ENCODE measurements at regions not wholly inside any gene's neighbourhood (a gene's known extent, or its start where the extent isn't known, plus 50 kb on each side); places are given as distances from the start of the nearest gene placed in this dataset.
A peak's percentile ranks its signal among the peaks of the same experiment; 100 is the strongest.
"Not testable (repeated sequence)": the region's sequence is repeated elsewhere in the genome, so short reads cannot be mapped to it uniquely, and the experiment has no call there.

- DNase-seq = peak in 7 of 56 donors; percentile 0 to 21 (median 2)
Measured at GRCh38 chr4:75189711-75190335, 256.9 kb downstream of the PARM1 start.

- DNase-seq = no peak
Measured at GRCh38 chr4:75180790-75181776, 248.2 kb downstream of the PARM1 start.

GRCh38 chr4:75180217-75180616 is 247.3 kb downstream of the PARM1 start:
- no peak for DNase-seq

GRCh38 chr4:75179510-75179909 is 246.6 kb downstream of the PARM1 start:
- DNase-seq = no peak

- no peak for DNase-seq
Measured at GRCh38 chr4:75172551-75172950, 239.6 kb downstream of the PARM1 start.

GRCh38 chr4:75169427-75169826 is 236.5 kb downstream of the PARM1 start:
- DNase-seq = no peak

DNA sequence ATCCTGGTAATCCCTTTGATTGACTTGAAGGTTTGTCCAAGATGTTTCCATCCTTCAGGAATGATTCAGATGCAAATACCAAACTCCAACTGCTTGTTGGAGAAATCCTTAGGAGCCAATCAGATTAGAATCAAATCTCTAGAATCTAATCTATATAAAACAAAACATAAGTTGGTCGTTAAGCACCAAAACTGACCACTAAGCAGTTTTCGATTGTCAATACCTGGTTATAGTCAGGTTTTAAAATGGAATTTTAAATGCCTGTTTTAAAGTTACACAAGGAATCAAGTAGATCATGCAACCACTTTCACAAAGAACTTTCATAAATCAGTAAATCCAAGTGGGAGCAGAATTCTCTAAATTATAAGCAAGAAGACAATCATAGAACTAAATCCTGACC is 236.1 kb downstream of the PARM1 start:
- no peak for DNase-seq

DNA sequence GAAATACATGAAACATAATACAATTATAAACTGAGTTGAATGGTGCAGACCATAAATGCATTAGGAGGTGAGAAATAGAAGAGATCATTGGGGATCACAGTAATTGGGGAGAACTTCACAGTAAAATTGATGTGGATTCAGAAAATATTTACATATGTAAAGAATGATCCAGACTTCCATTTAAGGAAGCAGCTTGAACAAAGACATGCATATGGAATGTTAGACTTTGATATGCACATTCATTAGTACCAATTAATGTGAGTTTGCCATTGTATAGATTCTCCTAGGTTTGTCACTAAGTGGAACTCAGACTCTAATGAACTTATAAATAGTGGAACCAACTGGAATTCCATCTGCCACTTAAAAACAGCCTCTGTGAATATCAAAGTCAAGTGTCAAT is 235.6 kb downstream of the PARM1 start:
- DNase-seq = no peak

DNA sequence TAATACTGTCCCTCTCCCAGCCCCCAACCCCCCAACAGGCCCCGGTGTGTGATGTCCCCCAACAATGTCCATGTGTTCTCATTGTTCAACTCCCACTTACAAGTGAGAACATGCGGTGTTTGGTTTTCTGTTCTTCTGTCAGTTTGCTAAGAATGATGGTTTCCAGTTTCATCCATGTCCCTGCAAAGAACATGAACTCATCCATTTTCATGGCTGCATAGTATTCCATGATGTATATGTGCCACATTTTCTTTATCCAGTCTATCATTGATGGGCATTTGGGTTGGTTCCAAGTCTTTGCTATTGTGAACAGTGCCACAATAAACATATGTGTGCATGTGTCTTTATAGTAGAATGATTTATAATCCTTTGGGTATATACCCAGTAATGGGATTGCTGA is 232.2 kb downstream of the PARM1 start:
- DNase-seq = not testable (repeated sequence)

DNA sequence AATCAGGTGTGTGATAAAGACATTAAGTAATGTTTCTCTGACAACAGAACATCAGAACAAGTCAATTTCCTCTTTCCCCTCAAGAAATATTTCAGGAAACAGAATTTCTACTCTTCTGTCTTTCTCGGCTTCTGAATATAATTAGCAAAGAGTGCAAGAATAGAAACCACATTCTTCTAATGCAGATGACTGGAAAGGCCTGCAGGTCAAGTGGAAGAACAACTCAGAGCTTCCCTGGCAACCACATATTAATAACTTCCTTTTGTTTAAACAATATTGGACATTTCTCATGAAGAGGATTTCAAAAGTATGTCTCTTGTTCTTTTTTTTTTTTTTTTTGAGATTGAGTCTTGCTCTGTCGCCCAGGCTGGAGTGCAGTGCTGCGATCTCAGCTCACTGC is 225.5 kb downstream of the PARM1 start:
- no peak for DNase-seq

DNA sequence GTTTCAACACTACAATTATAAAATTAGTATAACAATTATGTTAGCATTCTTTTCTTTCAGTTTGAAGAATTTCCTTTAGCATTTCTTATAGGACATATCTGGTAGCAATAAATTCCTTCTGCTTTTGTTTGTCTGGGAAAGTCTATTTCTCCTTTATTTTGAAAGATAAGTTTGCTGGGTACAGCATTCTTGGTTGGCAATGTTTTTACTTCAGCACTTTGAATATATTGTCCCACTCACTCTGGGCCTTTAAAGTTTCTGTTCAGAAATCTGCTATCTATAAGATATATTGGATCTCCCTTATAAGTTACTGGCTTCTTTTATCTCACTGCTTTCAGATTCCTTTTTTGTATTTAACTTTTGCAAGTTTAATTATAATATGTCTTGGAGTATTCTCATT is 222.1 kb downstream of the PARM1 start:
- no peak for DNase-seq

DNA sequence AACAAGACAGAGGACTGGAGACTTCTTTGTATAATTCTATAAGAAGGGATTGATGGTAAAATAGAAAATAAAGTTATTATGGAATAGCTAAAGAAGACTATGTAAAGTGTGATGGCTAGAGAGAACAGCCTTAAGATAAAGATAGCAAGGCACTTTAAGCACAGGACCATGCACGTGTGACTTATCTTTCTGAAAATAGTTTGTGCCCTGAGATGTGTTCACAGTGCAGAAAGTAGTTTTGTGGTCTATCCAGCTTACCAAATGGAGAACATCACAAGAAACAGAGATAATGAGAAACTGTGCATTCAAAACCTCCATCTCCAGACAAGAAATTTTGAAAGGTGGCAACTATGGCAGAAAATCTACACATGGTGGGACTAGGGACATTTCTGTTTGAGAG is 213.3 kb downstream of the PARM1 start:
- DNase-seq = no peak

GRCh38 chr4:75144475-75144874 is 211.6 kb downstream of the PARM1 start:
- no peak for DNase-seq

GRCh38 chr4:75142850-75143249 is 209.9 kb downstream of the PARM1 start:
- DNase-seq = no peak

DNA sequence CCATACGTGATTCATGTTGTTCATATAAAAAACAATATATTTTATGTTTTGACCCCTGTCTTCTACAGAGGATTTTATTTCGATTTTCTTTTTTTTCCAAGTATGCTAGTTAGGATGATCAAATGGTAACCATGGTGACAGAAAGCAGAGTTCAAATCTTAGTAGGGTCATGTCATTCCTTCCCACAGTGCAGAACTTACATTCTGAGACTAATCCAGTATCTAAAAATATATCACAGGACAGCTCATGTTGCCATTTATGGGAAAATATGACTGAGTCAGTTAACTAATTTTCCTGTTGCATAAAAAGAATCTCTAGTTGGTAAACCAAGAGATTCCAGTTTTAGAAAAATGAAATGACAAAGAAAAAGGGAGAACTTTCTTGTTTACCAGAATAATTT is 209.5 kb downstream of the PARM1 start:
- no peak for DNase-seq

GRCh38 chr4:75141162-75141561 is 208.2 kb downstream of the PARM1 start:
- DNase-seq = no peak

- no peak for DNase-seq
Measured at GRCh38 chr4:75137302-75137701, 204.4 kb downstream of the PARM1 start.

DNA sequence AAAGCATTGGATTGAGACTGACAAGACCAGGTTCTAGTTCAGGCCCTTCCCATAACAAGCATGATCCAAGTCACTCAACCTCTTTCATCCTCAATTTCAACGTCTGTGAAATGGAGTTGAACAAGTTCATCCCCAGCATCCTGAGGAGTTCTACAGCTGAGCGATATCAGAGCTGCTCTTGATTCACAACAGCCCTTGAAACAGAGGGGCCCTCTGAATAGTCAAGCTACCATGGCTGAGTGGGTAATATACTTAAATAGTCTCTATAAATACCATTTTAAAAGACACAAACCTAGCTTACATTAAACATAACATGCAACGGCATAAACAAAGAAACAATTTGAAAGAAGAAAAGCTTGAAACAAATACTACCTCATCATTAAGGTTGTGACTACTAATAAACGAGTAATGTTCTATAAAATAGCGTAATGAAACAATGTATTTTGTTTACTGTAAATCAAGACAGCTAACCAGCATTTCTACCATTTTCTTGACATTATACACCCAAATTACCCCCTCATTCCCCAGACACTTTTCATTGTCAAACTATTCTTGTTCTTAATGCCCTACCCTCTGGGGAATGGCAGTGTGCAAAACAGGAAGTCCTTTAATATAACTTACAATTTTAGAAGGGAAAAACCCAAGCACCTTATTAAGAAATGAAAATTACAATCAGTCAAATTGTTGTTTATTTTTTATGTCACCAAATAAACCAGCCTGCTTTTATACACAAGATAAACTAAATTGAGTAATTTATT is 202.3 kb downstream of the PARM1 start:
- DNase-seq = no peak

GRCh38 chr4:75126870-75127269 is 194.0 kb downstream of the PARM1 start:
- not testable (repeated sequence) for DNase-seq

- no peak for DNase-seq
Measured at GRCh38 chr4:75126058-75126457, 193.1 kb downstream of the PARM1 start.

DNA sequence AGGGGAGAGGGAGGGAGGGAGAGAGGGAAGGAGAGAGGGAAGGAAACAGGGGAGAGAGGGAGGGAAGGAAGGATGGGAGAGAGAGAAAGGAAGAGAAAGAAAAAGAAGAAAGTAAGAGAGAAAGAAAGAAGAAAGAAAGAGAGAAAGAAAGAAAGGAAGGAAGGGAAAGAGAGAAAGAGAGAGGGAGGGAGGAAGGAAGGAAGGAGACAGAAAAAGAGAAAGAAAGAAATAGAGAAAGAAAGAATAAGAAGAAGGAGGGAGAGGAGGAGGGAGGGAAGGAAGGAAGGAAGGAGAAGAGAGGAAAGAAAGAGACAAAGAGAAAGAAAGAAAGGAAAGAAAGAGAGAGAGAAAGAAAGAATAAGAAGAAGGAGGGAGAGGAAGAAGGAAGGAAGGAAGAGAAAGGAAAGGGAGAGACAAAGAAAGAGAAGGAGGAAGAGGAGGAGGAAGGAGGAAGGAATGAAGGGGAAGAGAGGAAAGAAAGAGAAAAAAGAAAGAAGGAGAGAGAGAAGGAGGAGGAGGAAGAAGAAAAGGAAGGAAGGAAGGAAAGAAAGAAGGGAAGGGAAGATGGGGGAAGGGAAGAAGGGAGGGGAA is 189.6 kb downstream of the PARM1 start:
- no peak for DNase-seq

- no peak for DNase-seq
Measured at GRCh38 chr4:75118739-75119138, 185.8 kb downstream of the PARM1 start.
